ENCODE measurements at regions not wholly inside any gene's neighbourhood (a gene's known extent, or its start where the extent isn't known, plus 50 kb on each side); places are given as distances from the start of the nearest gene placed in this dataset.

DNA sequence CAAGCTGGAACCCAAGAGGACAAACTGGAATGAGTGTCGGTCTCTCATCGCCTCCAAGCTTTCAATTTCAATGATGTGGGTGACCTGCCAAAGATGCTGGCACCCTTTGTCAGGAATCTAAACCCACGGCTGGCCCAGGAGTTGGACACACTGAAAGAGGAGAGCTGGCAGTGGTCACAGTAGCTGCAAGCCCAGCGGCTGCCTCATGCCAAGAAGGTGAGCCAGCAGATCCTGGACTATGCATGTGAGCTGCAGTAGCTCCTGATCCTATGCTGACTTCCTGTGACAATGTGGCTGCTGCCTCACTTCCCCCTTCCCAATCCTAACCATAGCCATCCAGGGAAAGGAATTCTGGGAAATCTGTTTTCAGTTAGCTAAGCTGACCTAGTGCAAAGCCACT lies 117.0 kb upstream of the VAV3 start (continued):
- TF ChIP-seq, protein P1, sequence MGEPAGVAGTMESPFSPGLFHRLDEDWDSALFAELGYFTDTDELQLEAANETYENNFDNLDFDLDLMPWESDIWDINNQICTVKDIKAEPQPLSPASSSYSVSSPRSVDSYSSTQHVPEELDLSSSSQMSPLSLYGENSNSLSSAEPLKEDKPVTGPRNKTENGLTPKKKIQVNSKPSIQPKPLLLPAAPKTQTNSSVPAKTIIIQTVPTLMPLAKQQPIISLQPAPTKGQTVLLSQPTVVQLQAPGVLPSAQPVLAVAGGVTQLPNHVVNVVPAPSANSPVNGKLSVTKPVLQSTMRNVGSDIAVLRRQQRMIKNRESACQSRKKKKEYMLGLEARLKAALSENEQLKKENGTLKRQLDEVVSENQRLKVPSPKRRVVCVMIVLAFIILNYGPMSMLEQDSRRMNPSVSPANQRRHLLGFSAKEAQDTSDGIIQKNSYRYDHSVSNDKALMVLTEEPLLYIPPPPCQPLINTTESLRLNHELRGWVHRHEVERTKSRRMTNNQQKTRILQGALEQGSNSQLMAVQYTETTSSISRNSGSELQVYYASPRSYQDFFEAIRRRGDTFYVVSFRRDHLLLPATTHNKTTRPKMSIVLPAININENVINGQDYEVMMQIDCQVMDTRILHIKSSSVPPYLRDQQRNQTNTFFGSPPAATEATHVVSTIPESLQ (CRISPR knock-in tag; IDR thresholded peaks at IDR 0.05), result no peak
- TF ChIP-seq KAT7 (CRISPR knock-in tag; IDR thresholded peaks at IDR 0.05; ENCODE audit: borderline replicate concordance), result no peak
- TF ChIP-seq NFYB (CRISPR knock-in tag; conservative IDR thresholded peaks at IDR 0.05; ENCODE audit: low read depth), result no peak

- H3K27me3 Mint-ChIP-seq (ENCODE audit: low read depth), result no peaks in the 10 kb centered on the region
- no peaks in the 10 kb centered on the region for H3K36me3 Mint-ChIP-seq
- ChIA-PET CTCF (no interaction called here), POLR2A (no interaction called here)
- H3K9me3 Mint-ChIP-seq, result no peaks in the 10 kb centered on the region
- no peak overlapping the region for H3K4me3 Mint-ChIP-seq
- TF ChIP-seq MXD4 (CRISPR knock-in tag; IDR thresholded peaks at IDR 0.05; ENCODE audit: borderline replicate concordance), result no peak
- no peak for TF ChIP-seq SOX15 (CRISPR knock-in tag; IDR thresholded peaks at IDR 0.05)
- TF ChIP-seq E2F4 (CRISPR knock-in tag; IDR thresholded peaks at IDR 0.05; ENCODE audit: borderline replicate concordance, low read depth), result no peak
- no peak for TF ChIP-seq ZNF138 (CRISPR knock-in tag; conservative IDR thresholded peaks at IDR 0.05)
- TF ChIP-seq FOXK1 (CRISPR knock-in tag; IDR thresholded peaks at IDR 0.05), result no peak
- no peak for TF ChIP-seq ZNF232 (CRISPR knock-in tag; IDR thresholded peaks at IDR 0.05)
- TF ChIP-seq CBFB (CRISPR knock-in tag; IDR thresholded peaks at IDR 0.05; ENCODE audit: low read depth), result no peak
- no peak for TF ChIP-seq JUN (CRISPR knock-in tag; IDR thresholded peaks at IDR 0.05)
- TF ChIP-seq FOXJ3 (CRISPR knock-in tag; IDR thresholded peaks at IDR 0.05; ENCODE audit: borderline replicate concordance), result no peak
- TF ChIP-seq STAT6 (CRISPR knock-in tag; conservative IDR thresholded peaks at IDR 0.05; ENCODE audit: low read depth), result no peak
- TF ChIP-seq SMAD3 (CRISPR knock-in tag; IDR thresholded peaks at IDR 0.05; ENCODE audit: borderline replicate concordance), result no peak
- TF ChIP-seq JAZF1 (CRISPR knock-in tag; IDR thresholded peaks at IDR 0.05), result no peak
- TF ChIP-seq PRDM15 (CRISPR knock-in tag; IDR thresholded peaks at IDR 0.05), result no peak
- no peak for TF ChIP-seq PREB (CRISPR knock-in tag; IDR thresholded peaks at IDR 0.05; ENCODE audit: borderline replicate concordance)
- no peak for TF ChIP-seq ATF3 (CRISPR knock-in tag; conservative IDR thresholded peaks at IDR 0.05)
- no peak for ATAC-seq
- H3K27ac Mint-ChIP-seq, result no peak overlapping the region
- peaks cover 15% of the 10 kb centered on the region for H3K4me1 Mint-ChIP-seq
- DNase-seq (ENCODE audit: low spot score), result no peak
Observed at GRCh38 chr1:108080448-108080847, 115.5 kb upstream of the VAV3 start.
